Femur (tissue), 1 donor: ENCODE measurements at regions not wholly inside any gene's neighbourhood (a gene's known extent, or its start where the extent isn't known, plus 50 kb on each side); places are given as distances from the start of the nearest gene placed in this dataset.
"Not testable (repeated sequence)": the region's sequence is repeated elsewhere in the genome, so short reads cannot be mapped to it uniquely, and the experiment has no call there.

Source experiments
- DNase-seq: peaks from one replicate; pipeline ENCODE4 v3.0.0-alpha.2; 2017

DNA sequence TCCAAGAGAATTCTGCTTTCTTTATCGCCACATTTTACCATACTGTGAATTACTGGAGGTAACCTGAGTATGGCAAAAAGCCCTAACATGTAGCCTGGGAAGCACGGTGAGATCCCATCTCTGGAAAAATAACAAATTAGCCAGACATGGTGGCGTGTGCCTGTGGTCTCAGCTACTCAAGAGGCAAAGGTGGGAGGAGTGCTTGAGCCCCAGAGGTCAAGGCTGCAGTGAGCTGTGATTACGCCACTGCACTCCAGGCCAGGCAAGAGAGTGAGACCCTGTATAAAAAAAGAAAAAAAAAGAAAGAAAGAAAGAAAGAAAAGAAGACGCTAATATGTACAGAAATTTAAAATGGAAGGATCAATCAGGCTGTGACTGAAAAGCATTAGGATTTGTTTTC, 57.7 kb upstream of the SESTD1 start:
- DNase-seq = no peak

DNA sequence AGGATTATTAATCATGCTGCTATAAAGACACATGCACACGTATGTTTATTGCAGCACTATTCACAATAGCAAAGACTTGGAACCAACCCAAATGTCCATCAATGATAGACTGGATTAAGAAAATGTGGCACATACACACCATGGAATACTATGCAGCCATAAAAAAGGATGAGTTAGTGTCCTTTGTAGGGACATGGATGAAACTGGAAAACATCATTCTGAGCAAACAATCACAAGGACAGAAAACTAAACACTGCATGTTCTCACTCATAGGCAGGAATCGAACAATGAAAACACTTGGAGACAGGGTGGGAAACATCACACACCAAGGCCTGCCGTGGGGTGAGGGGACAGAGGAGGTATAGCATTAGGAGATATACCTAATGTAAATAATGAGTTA, 56.4 kb upstream of the SESTD1 start:
- not testable (repeated sequence) for DNase-seq

GRCh38 chr2:179314729-179315128, 50.1 kb upstream of the SESTD1 start:
- not testable (repeated sequence) for DNase-seq
